B cell (primary cell): ENCODE measurements at regions not wholly inside any gene's neighbourhood (a gene's known extent, or its start where the extent isn't known, plus 50 kb on each side); places are given as distances from the start of the nearest gene placed in this dataset.

ENCODE experiments used
- ATAC-seq: fragments of 200-7000 bp; cut with Tn5 transposase; one replicate; pipeline ENCODE4 v1.10.0; 2021; ENCODE audit warnings: low read depth, mild to moderate bottlenecking, moderate number of reproducible peaks, moderate library complexity
- CTCF ChIA-PET: fragments of 350-600 bp; sonication (Branson Sonifier 250); formaldehyde crosslinking; loops from one replicate; lab custom pipeline; 2021; ENCODE audit warnings: antibody characterized with exemption, inconsistent platforms; lab: Charles Lee
- POLR2A ChIA-PET: fragments of 350-600 bp; sonication (Branson Sonifier 250); formaldehyde crosslinking; loops from one replicate; lab custom pipeline; 2021; ENCODE audit warnings: antibody characterized with exemption; lab: Charles Lee
- DNase-seq: peaks from one replicate; pipeline ENCODE4 v3.0.0; 2013
- H2AFZ ChIP-seq: 2 replicates; pipeline ENCODE4 v1.6.1; 2012; ENCODE audit warnings: mild to moderate bottlenecking, low read depth, low read length; ENCODE audit not compliant: insufficient read depth, poor library complexity, severe bottlenecking
- H3K27ac ChIP-seq, 2 donors: 1 replicate in 1 of 2; 2 replicates in 1 of 2; pipeline ENCODE4 v1.5.1; 2012 to 2013; ENCODE audit warnings: low read length in 2 of 2, mild to moderate bottlenecking in 2 of 2, moderate library complexity in 1 of 2
- H3K27me3 ChIP-seq, 4 experiments: fragments of 200-600 bp in 1 of 4; sonication (generic) in 1 of 4; replicated peaks in 1 of 4; 1 replicate in 2 of 4; 2 replicates in 2 of 4; pipeline versions ENCODE4 v1.6.1 to v1.7.0; 2013 to 2016; ENCODE audit warnings: low read length in 3 of 4, mild to moderate bottlenecking in 2 of 4, mixed read lengths in 1 of 4, moderate library complexity in 1 of 4; ENCODE audit not compliant: insufficient read depth in 4 of 4, control insufficient read depth in 3 of 4; ENCODE audit errors: control extremely low read depth in 1 of 4
- H3K36me3 ChIP-seq, 2 experiments: replicated peaks in 1 of 2; 1 replicate in 1 of 2; 2 replicates in 1 of 2; pipeline versions ENCODE4 v1.6.1 to v1.7.1; 2013; ENCODE audit warnings: low read length in 1 of 2; ENCODE audit not compliant: insufficient read depth in 2 of 2, control insufficient read depth in 1 of 2; ENCODE audit errors: control extremely low read depth in 1 of 2, extremely low read depth in 1 of 2
- H3K4me1 ChIP-seq, 2 donors: fragments of 200-600 bp in 1 of 2; sonication (generic) in 1 of 2; 1 replicate in 1 of 2; 2 replicates in 1 of 2; pipeline versions ENCODE4 v1.5.1 to v1.6.1; 2013 to 2017; ENCODE audit warnings: low read length in 2 of 2; ENCODE audit not compliant: control insufficient read depth in 2 of 2, insufficient read depth in 2 of 2
- H3K4me2 ChIP-seq: replicated peaks from 2 replicates; pipeline ENCODE3; 2012; ENCODE audit warnings: mild to moderate bottlenecking, low read depth, low read length; ENCODE audit not compliant: poor library complexity, severe bottlenecking
- H3K4me3 ChIP-seq, 5 experiments: fragments of 200-600 bp in 1 of 5; sonication (generic) in 1 of 5; 1 replicate in 3 of 5; 2 replicates in 2 of 5; pipeline versions ENCODE4 v1.5.1 to v1.7.0; 2011 to 2016; ENCODE audit warnings: low read length in 4 of 5, mild to moderate bottlenecking in 4 of 5, low read depth in 2 of 5, control low read depth in 1 of 5, moderate library complexity in 1 of 5; ENCODE audit not compliant: insufficient read depth in 1 of 5; ENCODE audit errors: control extremely low read depth in 1 of 5, extremely low read depth in 1 of 5
- H3K79me2 ChIP-seq: fragments of 200-600 bp; sonication (generic); one replicate; pipeline ENCODE4 v1.6.0; 2016; ENCODE audit warnings: low read length; ENCODE audit not compliant: control insufficient read depth, insufficient read depth
- H3K9ac ChIP-seq: fragments of 200-600 bp; sonication (generic); 2 replicates; pipeline ENCODE4 v1.6.1; 2017; ENCODE audit warnings: mild to moderate bottlenecking, low read length, moderate library complexity
- H3K9me3 ChIP-seq, 3 donors: one replicate each; pipeline versions ENCODE4 v1.6.1 to v1.7.1; 2013; ENCODE audit warnings: low read length in 2 of 3; ENCODE audit not compliant: control insufficient read depth in 2 of 3, insufficient read depth in 1 of 3; ENCODE audit errors: control extremely low read depth in 1 of 3
- H4K20me1 ChIP-seq: 2 replicates; pipeline ENCODE4 v1.6.0; 2012; ENCODE audit warnings: mild to moderate bottlenecking, low read length; ENCODE audit not compliant: insufficient read depth, control insufficient read depth, poor library complexity, severe bottlenecking
- H3K27ac Mint-ChIP-seq: one replicate; pipeline ENCODE4 v1.8.0; 2021; ENCODE audit warnings: mixed read lengths
- H3K27me3 Mint-ChIP-seq: one replicate; pipeline ENCODE4 v1.8.0; 2021; ENCODE audit warnings: mixed read lengths
- H3K4me1 Mint-ChIP-seq: one replicate; pipeline ENCODE4 v1.8.0; 2021; ENCODE audit warnings: mixed read lengths
- H3K4me3 Mint-ChIP-seq: one replicate; pipeline ENCODE4 v1.8.0; 2021; ENCODE audit warnings: mixed read lengths
- H3K9me3 Mint-ChIP-seq: one replicate; pipeline ENCODE4 v1.8.0; 2022; ENCODE audit warnings: mixed read lengths; ENCODE audit not compliant: insufficient read depth
- CTCF ChIP-seq: fragments of 200-600 bp; IDR thresholded peaks from one replicate; pipeline ENCODE4 v1.8.0; 2022; ENCODE audit warnings: antibody characterized with exemption, mild to moderate bottlenecking
- EZH2 ChIP-seq: IDR thresholded peaks from 2 replicates; pipeline ENCODE4 v1.6.1; 2012; ENCODE audit warnings: borderline replicate concordance, low read depth, mild to moderate bottlenecking, moderate library complexity, low read length; ENCODE audit not compliant: insufficient read depth, poor library complexity, severe bottlenecking
- WGBS: methylation state at CpG from one replicate; pipeline ENCODE4 v1.1.5; 2013; ENCODE audit warnings: missing lambda C conversion rate; ENCODE audit not compliant: insufficient coverage; 5-methylcytosine and 5-hydroxymethylcytosine counted together
- intact Hi-C: fragments of 100-400 bp; cut with micrococcal nuclease; formaldehyde crosslinking; loops from one replicate; pipeline ENCODE4 v1.10.0; 2022

- no peaks in the 10 kb centered on the region for H3K79me2 ChIP-seq
- CTCF ChIA-PET, result no interaction called here
- H3K27me3 ChIP-seq, result no peaks in the 10 kb centered on the region
- ATAC-seq (no peak), DNase-seq (no peak)
- H3K27ac ChIP-seq, result no peak overlapping the region
- no peak for TF ChIP-seq CTCF
- TF ChIP-seq EZH2, result no peak
- Mint-ChIP-seq H3K4me1 (no peaks in the 10 kb centered on the region), H3K27ac (no peak overlapping the region), H3K27me3 (no peaks in the 10 kb centered on the region), H3K9me3 (no peaks in the 10 kb centered on the region), H3K4me3 (no peak overlapping the region)
- WGBS, result no CpG with 5 or more reads among the region's 1 CpG
- no peak overlapping the region for H3K4me3 ChIP-seq
- intact Hi-C loops, result no loop called here
- H3K4me1 ChIP-seq, result no peaks in the 10 kb centered on the region
- H3K9me3 ChIP-seq, result peaks cover 0 to 6% (median 0%) of the 10 kb centered on the region in 3 donors
- H4K20me1 ChIP-seq, result no peaks in the 10 kb centered on the region
- H3K4me2 ChIP-seq, result no peak overlapping the region
- H2AFZ ChIP-seq, result no peak overlapping the region
- no peak overlapping the region for H3K9ac ChIP-seq
- POLR2A ChIA-PET, result no interaction called here
- H3K36me3 ChIP-seq, result no peaks in the 10 kb centered on the region
Measured at GRCh38 chr13:104111031-104111430, 1044.8 kb upstream of the SLC10A2 start.

GRCh38 chr13:104106705-104107393 is 1040.6 kb upstream of the SLC10A2 start:
- no peaks in the 10 kb centered on the region for H3K27me3 Mint-ChIP-seq
- H3K79me2 ChIP-seq, result no peaks in the 10 kb centered on the region
- CTCF ChIA-PET, result no interaction called here
- no peak for DNase-seq
- no peak for TF ChIP-seq EZH2
- no peak for TF ChIP-seq CTCF
- peaks cover 0 to 6% (median 0%) of the 10 kb centered on the region in 3 donors for H3K9me3 ChIP-seq
- H4K20me1 ChIP-seq, result no peaks in the 10 kb centered on the region
- no peak overlapping the region for H3K4me3 ChIP-seq
- intact Hi-C loops, result no loop called here
- H3K9me3 Mint-ChIP-seq, result no peaks in the 10 kb centered on the region
- H3K4me1 Mint-ChIP-seq, result no peaks in the 10 kb centered on the region
- no peaks in the 10 kb centered on the region for H3K27me3 ChIP-seq
- no peak overlapping the region for H3K4me3 Mint-ChIP-seq
- no peak overlapping the region for H3K9ac ChIP-seq
- POLR2A ChIA-PET, result no interaction called here
- no peak overlapping the region for H2AFZ ChIP-seq
- no peak overlapping the region for H3K4me2 ChIP-seq
- H3K27ac Mint-ChIP-seq, result no peak overlapping the region
- no peak for ATAC-seq
- H3K36me3 ChIP-seq, result no peaks in the 10 kb centered on the region
- 90% methylated on average over 3 of the region's 9 CpGs for WGBS
- no peaks in the 10 kb centered on the region for H3K4me1 ChIP-seq
- H3K27ac ChIP-seq, result no peak overlapping the region
